ENCODE measurements at regions not wholly inside any gene's neighbourhood (a gene's known extent, or its start where the extent isn't known, plus 50 kb on each side); places are given as distances from the start of the nearest gene placed in this dataset.

DNA sequence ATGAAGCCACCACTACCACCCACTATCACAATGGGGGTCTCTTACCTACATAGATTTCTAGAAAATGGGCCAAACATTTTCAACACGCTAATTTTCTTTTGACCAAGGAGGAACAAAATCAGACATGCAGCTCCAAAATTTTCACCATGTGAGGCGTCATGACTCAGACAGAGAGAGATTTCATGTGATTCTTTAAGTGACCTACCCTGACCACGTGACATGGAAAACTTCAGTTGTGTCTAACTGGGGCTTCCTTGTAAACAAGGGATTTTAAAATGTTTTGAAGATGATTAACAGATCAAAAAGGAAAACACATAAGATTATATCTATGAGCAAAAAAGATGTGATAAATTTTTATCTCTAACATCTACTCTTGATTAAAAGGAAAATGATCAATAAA, 199.2 kb downstream of the TBXT start:
- no peak overlapping the region for H3K27ac ChIP-seq
- no peak overlapping the region for H3K4me3 ChIP-seq

- no peak overlapping the region for H3K4me3 ChIP-seq
- H3K27ac ChIP-seq: no peak overlapping the region
Measured at GRCh38 chr6:165967810-165968407, 199.7 kb downstream of the TBXT start.

DNA sequence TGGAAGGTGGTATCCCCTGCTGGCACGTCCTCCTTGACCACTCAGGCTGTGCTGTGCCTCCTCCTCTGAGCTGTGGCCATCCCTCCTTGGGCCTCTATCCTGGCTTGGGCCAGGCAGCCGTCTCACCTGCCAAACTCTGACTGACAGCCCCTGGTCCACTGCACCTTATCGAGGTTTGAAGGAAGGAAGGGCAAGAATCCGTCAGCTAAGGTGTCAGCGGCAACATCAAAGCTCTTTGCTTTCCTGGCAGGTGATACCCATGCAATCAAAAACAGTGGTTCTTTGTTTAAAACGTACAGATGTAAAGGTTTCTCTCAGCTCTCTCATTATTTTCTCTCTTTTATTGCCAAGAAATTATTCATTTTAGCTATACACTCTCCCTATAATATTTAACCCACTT, 203.9 kb downstream of the TBXT start:
- Histone ChIP-seq H3K4me3 (no peak overlapping the region), H3K27ac (no peak overlapping the region)

DNA sequence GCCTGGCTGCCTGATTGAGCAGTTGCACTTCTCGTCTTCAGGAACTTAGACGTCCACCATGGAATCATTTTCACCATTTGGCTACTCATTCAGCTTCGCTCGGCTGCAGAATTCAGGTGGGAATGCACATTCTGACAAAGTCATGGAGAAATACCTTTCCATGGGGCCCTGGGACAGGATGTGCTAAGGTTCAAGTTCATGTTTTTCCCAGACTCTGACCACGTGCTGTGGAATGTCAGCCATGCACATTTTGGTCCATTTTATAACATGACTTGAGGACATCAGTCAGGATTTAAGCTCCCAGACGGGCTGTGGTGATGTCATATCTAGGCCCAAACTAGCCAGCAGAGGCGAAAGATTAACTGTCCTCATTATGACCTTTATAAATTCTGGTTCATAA, 205.3 kb downstream of the TBXT start:
- Histone ChIP-seq H3K27ac (no peak overlapping the region), H3K4me3 (no peak overlapping the region)

- Histone ChIP-seq H3K27ac (no peak overlapping the region), H3K4me3 (no peak overlapping the region)
Measured at GRCh38 chr6:165961233-165961632, 206.4 kb downstream of the TBXT start.

GRCh38 chr6:165960695-165961094, 207.0 kb downstream of the TBXT start:
- no peak overlapping the region for H3K27ac ChIP-seq
- no peak overlapping the region for H3K4me3 ChIP-seq

GRCh38 chr6:165959627-165960026, 208.0 kb downstream of the TBXT start:
- no peak overlapping the region for H3K27ac ChIP-seq
- H3K4me3 ChIP-seq: no peak overlapping the region

DNA sequence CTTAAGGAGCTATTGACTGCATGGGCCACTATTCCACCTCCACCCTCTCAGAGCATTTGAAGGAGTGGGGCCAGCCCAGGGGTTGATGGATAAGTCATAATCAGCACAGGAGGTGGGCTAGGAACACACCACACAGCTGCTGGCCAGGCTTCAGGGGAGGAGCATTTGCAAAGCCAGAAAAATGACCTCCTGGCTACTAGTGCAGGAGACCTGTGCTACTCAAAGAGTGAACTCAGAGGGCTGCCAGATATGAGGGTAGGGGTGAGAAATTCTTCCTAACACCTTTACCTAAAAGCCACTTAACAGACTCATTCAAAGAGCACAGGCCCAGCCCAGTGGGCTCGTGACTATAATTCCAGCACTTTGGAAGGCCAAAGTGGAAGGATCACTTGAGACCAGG, 210.8 kb downstream of the TBXT start:
- no peak overlapping the region for H3K27ac ChIP-seq

DNA sequence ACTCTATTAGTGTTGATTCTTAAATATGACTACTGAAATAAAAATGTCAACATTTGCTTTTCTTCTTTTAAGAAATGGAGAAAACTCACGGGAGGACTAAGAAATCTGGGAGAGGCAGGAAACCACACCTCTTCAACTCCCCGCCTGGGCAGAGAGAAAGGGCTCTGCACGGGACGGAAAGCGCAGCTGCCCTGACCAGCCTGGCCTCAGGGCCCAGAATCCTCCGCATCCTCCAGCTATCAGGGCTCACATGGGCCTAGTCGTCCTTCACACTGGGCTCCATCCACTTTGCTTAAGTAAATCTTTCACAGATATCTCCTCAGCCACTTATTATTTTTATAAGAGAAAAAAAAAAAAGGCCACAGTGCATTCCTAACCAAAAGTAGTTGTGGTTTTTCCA, 215.1 kb downstream of the TBXT start:
- no peak overlapping the region for H3K4me3 ChIP-seq
- no peak overlapping the region for H3K27ac ChIP-seq

More for the DNA sequence above, 210.8 kb downstream of the TBXT start:
- no peak overlapping the region for H3K4me3 ChIP-seq

DNA sequence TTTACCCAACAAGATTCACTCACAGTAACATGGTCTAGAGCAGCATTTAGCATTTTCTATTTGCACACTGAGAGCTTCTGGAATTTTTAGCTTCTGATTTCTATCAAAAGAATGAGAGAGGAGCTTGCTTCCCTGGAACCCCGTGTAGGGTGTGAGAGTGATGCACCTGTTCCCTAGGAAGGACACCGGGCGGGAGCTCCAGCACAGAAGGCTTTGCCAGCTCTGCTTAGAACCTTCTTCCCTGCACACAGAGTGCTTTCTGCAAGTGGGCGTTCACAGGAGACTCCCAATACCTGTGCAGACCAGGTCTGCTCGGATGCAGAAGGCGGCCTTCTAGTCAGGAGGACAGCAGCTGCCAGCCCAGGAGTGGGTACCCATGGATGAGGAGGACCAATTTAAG, 217.3 kb downstream of the TBXT start:
- no peak overlapping the region for H3K27ac ChIP-seq
- H3K4me3 ChIP-seq: no peak overlapping the region

GRCh38 chr6:165949324-165949723, 218.3 kb downstream of the TBXT start:
- no peak overlapping the region for H3K27ac ChIP-seq
- H3K4me3 ChIP-seq: no peak overlapping the region

GRCh38 chr6:165944002-165944466, 223.6 kb downstream of the TBXT start:
- H3K4me3 ChIP-seq: no peak overlapping the region
- H3K27ac ChIP-seq: no peak overlapping the region

DNA sequence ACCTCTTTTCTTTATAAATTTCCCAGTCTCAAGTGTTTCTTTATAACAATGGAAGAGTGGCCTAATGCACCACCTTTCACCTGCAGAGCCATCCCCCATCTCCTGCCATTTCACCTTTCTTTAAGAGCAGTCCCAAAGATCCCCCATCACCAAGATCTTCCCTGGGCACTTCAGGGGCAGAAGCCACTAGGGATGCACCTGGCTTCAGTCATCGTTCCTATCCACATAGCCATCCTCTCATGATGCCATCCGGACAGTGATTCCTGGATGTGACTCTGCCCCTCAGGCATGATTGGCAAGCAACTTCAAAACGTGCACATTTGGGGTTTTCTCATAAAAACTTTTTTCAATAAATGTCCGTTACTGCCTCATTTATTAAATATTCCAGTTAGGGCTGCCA, 225.9 kb downstream of the TBXT start:
- H3K27ac ChIP-seq: no peak overlapping the region
- no peak overlapping the region for H3K4me3 ChIP-seq

- H3K27ac ChIP-seq: no peak overlapping the region
- H3K4me3 ChIP-seq: no peak overlapping the region
Measured at GRCh38 chr6:165941249-165941775, 226.3 kb downstream of the TBXT start.

DNA sequence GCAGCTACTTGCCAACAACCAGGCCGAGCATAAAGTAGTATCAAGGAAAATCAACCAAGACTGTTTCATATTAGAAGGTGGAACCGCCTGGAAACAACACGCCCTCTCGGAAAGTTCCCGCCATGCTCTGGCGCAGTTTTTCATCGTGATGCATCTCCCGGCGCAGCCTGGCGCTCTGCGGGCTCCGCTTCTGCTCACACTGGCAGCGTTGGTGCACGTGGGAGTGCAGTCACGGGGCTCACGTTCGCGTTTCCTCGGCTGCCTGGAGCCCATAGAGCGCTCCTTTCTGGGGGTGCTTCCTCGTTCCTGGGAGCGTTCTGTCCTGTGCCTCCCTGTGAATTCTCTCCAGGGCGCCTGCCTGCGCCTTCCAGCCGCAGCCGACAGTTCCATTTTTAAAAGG, 227.3 kb downstream of the TBXT start:
- Histone ChIP-seq H3K4me3 (no peak overlapping the region), H3K27ac (no peak overlapping the region)

DNA sequence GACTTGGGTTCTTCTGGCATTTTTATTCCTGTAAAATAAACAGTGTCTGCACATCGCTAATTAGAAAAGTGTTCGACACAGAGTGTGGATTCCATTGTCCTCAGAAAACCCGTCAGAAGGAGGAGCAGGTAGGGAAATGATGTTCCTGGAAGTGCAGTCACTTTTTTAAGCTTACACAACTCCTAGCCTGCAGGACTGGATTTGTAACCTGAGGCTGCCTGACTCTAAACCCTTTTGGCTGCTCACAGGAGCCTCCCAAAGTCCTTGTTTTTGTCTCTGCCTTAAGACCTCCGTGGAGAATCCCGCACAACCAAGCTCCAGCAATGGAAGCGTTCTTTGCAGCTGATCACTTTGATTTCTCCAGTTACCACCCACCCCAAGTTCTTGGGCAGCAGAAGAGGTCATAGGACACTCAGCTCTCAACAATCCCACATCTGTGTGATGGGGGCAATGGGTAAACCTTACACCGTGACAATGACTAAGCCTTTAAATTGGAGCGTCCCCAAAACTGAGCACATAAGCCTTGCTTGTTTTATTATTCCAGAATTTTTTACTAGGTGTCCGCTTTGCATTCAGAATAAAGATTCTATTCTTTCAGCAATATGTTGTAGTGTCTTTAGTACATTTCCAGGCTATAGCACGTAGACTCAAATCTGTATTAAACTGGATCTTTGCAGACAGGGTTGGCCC, 227.9 kb downstream of the TBXT start:
- H3K4me3 ChIP-seq: no peak overlapping the region
- no peak overlapping the region for H3K27ac ChIP-seq

GRCh38 chr6:165939047-165939446, 228.6 kb downstream of the TBXT start:
- H3K27ac ChIP-seq: no peak overlapping the region

DNA sequence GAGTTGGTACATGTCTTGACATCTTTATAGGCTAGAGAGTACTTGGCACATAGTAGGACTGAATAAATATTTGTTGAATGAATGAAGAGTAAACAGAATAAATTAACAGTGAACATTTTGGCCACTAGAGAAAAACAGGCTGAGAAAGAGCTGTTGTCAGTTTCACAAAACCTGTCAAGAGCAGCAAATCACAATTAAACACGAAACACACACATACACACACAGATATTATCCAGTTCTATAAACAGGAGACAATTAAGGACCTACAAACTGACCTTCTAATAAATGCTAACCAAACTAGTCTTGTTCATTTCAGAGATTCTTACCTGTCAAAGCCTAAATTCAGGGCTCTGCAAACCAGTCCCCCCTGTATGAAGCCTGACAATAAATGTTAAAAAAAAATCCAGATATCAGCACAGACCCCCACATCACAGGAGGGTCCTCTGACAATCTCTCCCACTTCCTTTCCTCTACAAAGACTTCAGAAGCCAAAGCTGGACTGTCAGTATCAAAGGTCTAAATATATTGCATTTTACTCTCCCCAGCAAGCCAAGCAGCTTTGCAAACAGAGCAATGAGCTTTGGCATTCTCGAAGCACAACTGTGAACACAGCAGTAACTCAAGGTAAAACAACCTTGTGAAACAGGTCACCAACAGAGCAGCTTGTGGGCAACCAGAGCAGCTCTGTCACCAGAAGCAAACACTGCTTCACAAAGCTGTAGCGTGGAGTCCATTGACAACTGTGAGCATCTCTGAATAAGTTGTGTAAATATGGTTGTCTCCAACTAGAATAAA, 229.9 kb downstream of the TBXT start:
- no peak overlapping the region for H3K4me3 ChIP-seq

More at GRCh38 chr6:165939047-165939446, 228.6 kb downstream of the TBXT start:
- no peak overlapping the region for H3K4me3 ChIP-seq

DNA sequence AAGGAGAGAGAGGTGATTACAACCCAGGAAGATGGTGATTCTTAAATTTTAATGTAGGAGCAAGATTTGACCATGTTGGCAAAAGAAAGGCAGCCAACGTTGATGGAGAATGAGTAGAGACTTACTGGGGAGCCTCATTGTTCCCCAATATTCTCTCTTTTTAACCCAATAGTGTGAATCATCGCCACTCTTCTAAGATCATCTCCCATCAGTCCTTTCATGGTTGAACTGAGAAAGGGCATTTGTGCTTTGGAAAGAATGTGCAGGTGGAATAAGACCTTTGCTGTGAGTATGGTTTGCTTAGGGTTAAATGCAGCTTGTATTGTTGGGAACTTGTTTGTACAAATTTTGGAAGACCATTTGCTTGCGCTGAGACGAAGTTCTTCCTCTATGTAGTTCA, 231.0 kb downstream of the TBXT start:
- Histone ChIP-seq H3K4me3 (no peak overlapping the region), H3K27ac (no peak overlapping the region)

More for the DNA sequence above, 229.9 kb downstream of the TBXT start:
- H3K27ac ChIP-seq: no peak overlapping the region

DNA sequence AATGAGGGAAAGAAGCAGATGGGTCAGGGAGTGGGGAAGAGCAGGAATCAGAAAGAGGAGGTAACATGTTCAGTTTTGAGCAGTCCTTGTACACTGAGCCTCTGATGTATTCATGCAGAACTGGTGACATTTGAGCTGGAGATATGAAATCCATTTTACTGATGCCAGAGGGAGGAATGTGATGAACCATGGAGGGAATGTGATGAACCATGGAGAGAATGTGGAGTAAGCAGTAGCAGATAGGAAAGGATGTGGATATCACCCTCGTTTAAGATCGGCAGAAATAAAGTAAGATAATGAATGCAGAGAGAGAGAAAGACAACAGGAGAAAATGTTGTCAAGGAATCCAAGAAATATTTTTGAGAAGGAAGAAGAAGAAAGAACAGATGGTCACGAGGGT, 231.6 kb downstream of the TBXT start:
- Histone ChIP-seq H3K27ac (no peak overlapping the region), H3K4me3 (no peak overlapping the region)

DNA sequence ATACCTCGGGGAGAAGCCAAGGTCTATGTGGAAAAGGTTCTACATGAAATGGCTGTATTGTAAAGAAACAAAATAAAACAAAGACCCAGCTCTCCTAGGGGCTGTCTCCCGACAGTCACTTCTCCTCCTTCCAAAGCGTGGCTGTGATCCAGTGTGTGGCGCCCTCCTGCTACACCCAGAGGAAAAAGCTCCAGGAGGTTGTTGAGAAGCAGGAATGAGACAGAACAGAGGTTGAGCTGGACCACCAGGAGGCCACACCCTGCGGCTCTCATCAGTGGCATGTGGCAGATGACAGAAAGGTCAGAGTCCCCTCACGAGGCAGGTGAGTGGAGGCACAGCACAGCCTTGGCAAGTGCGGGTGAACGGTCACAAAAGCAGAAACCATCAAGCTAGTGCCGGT, 236.0 kb downstream of the TBXT start:
- H3K27ac ChIP-seq: no peak overlapping the region
- no peak overlapping the region for H3K4me3 ChIP-seq
